ENCODE measurements at regions not wholly inside any gene's neighbourhood (a gene's known extent, or its start where the extent isn't known, plus 50 kb on each side); places are given as distances from the start of the nearest gene placed in this dataset.

GRCh38 chr4:89562746-89563145 lies 255.1 kb upstream of the GPRIN3 start:
- TF ChIP-seq EZH2 (IDR thresholded peaks at IDR 0.05; ENCODE audit: borderline replicate concordance, low read depth, low read length, severe bottlenecking): no peak
- no peak for TF ChIP-seq MAX (IDR thresholded peaks at IDR 0.05; ENCODE audit: insufficient read depth, insufficient read length)
- TF ChIP-seq, protein P1, sequence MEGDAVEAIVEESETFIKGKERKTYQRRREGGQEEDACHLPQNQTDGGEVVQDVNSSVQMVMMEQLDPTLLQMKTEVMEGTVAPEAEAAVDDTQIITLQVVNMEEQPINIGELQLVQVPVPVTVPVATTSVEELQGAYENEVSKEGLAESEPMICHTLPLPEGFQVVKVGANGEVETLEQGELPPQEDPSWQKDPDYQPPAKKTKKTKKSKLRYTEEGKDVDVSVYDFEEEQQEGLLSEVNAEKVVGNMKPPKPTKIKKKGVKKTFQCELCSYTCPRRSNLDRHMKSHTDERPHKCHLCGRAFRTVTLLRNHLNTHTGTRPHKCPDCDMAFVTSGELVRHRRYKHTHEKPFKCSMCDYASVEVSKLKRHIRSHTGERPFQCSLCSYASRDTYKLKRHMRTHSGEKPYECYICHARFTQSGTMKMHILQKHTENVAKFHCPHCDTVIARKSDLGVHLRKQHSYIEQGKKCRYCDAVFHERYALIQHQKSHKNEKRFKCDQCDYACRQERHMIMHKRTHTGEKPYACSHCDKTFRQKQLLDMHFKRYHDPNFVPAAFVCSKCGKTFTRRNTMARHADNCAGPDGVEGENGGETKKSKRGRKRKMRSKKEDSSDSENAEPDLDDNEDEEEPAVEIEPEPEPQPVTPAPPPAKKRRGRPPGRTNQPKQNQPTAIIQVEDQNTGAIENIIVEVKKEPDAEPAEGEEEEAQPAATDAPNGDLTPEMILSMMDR (IDR thresholded peaks at IDR 0.05; ENCODE audit: extremely low read depth in 1 of 2, insufficient read depth in 1 of 2, low read depth in 1 of 2, low read length in 2 of 2): no peak
- TF ChIP-seq POLR2A (IDR thresholded peaks at IDR 0.05; ENCODE audit: low read depth, low read length): no peak
- TF ChIP-seq POLR2AphosphoS5 (IDR thresholded peaks at IDR 0.05; ENCODE audit: insufficient read depth, low read depth, low read length): no peak
- TF ChIP-seq JUN (IDR thresholded peaks at IDR 0.05; ENCODE audit: borderline replicate concordance, insufficient read depth, insufficient read length, low read depth): no peak
